ENCODE measurements at regions not wholly inside any gene's neighbourhood (a gene's known extent, or its start where the extent isn't known, plus 50 kb on each side); places are given as distances from the start of the nearest gene placed in this dataset.

DNA sequence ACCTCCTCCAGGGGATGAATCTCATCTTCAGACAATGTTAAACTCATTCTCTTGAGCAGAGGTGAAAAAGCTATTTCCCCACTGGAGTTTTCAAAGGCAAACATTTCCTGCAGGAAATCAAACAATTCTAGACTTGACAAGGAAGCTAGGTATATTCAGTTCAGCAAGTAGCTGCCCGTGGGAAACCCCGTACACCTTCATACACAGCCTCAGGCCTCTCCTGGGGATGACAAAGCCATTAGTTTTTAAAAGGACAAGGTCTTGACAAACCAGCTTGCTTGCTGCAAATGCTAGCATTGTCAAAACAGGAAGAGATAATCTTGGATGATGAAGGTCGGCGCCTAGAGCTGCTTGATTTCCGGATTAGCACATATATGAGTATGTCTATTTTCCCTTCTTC, 1630.8 kb upstream of the TENM4 start:
- TF ChIP-seq, protein P1, sequence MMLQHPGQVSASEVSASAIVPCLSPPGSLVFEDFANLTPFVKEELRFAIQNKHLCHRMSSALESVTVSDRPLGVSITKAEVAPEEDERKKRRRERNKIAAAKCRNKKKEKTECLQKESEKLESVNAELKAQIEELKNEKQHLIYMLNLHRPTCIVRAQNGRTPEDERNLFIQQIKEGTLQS (IDR thresholded peaks at IDR 0.05; ENCODE audit: borderline replicate concordance, extremely low read depth, low read depth, low read length), result no peak
- TF ChIP-seq, protein P2, sequence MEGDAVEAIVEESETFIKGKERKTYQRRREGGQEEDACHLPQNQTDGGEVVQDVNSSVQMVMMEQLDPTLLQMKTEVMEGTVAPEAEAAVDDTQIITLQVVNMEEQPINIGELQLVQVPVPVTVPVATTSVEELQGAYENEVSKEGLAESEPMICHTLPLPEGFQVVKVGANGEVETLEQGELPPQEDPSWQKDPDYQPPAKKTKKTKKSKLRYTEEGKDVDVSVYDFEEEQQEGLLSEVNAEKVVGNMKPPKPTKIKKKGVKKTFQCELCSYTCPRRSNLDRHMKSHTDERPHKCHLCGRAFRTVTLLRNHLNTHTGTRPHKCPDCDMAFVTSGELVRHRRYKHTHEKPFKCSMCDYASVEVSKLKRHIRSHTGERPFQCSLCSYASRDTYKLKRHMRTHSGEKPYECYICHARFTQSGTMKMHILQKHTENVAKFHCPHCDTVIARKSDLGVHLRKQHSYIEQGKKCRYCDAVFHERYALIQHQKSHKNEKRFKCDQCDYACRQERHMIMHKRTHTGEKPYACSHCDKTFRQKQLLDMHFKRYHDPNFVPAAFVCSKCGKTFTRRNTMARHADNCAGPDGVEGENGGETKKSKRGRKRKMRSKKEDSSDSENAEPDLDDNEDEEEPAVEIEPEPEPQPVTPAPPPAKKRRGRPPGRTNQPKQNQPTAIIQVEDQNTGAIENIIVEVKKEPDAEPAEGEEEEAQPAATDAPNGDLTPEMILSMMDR (IDR thresholded peaks at IDR 0.05 in 2 of 3, conservative IDR thresholded peaks at IDR 0.05 in 1 of 3; ENCODE audit: control insufficient read depth in 2 of 3, extremely low read depth in 1 of 3, insufficient read depth in 1 of 3, low read depth in 3 of 3, low read length in 3 of 3), result no peak
- no peak for TF ChIP-seq TAF1 (IDR thresholded peaks at IDR 0.05; ENCODE audit: borderline replicate concordance, low read depth, low read length)
- TF ChIP-seq EP300 (IDR thresholded peaks at IDR 0.05; ENCODE audit: borderline replicate concordance in 1 of 2, control insufficient read depth in 1 of 2, low read depth in 2 of 2, low read length in 2 of 2), result no peak
- no peak for TF ChIP-seq STAT3 (IDR thresholded peaks at IDR 0.05; ENCODE audit: low read depth, low read length)
- TF ChIP-seq JUNB (IDR thresholded peaks at IDR 0.05), result no peak
- TF ChIP-seq RELA (IDR thresholded peaks at IDR 0.05; ENCODE audit: borderline replicate concordance, partially characterized antibody), result no peak
- TF ChIP-seq JUND (IDR thresholded peaks at IDR 0.05; ENCODE audit: low read depth, low read length), result no peak
- TF ChIP-seq BACH1 (IDR thresholded peaks at IDR 0.05; ENCODE audit: borderline replicate concordance), result no peak
- no peak for TF ChIP-seq PAX5 (IDR thresholded peaks at IDR 0.05; ENCODE audit: borderline replicate concordance, low read depth, low read length)
- TF ChIP-seq SMARCA5 (IDR thresholded peaks at IDR 0.05), result no peak
- TF ChIP-seq, protein P3, sequence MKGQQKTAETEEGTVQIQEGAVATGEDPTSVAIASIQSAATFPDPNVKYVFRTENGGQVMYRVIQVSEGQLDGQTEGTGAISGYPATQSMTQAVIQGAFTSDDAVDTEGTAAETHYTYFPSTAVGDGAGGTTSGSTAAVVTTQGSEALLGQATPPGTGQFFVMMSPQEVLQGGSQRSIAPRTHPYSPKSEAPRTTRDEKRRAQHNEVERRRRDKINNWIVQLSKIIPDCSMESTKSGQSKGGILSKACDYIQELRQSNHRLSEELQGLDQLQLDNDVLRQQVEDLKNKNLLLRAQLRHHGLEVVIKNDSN (IDR thresholded peaks at IDR 0.05; ENCODE audit: borderline replicate concordance, extremely low read length, insufficient read depth, low read depth, low read length), result no peak
